HepG2 (cell line): ENCODE measurements at regions not wholly inside any gene's neighbourhood (a gene's known extent, or its start where the extent isn't known, plus 50 kb on each side); places are given as distances from the start of the nearest gene placed in this dataset.

ENCODE experiments used
- RBM39 ChIP-seq: fragments of 200-400 bp; formaldehyde crosslinking; IDR thresholded peaks from one replicate; pipeline ENCODE4 v1.6.1; 2018; ENCODE audit warnings: antibody characterized with exemption, mild to moderate bottlenecking, low read depth, low read length; ENCODE audit not compliant: poor library complexity, severe bottlenecking
- TCF7 ChIP-seq: sonication (generic); IDR thresholded peaks from 2 replicates; pipeline ENCODE4 v1.6.1; 2016; ENCODE audit warnings: antibody characterized with exemption, low read depth
- ZNF292 ChIP-seq: sonication (generic); formaldehyde crosslinking; IDR thresholded peaks from 2 replicates; pipeline ENCODE4 v1.8.1; 2022; ENCODE audit warnings: mild to moderate bottlenecking, low read depth, missing genetic modification reagents, borderline replicate concordance

- TF ChIP-seq TCF7 (no peak), ZNF292 (CRISPR knock-in tag) (no peak), RBM39 (no peak)
Observed at GRCh38 chr3:3405131-3405530, 225.6 kb upstream of the CRBN start.
